NCI-H1105 (cell line): ENCODE measurements at regions not wholly inside any gene's neighbourhood (a gene's known extent, or its start where the extent isn't known, plus 50 kb on each side); places are given as distances from the start of the nearest gene placed in this dataset.

ENCODE experiments used
- DNase-seq: peaks from one replicate; lab custom pipeline; 2025; lab: John Stamatoyannopoulos, UW

GRCh38 chr15:70303981-70304380 is 206.3 kb upstream of the TLE3 start:
- no peak for DNase-seq

DNA sequence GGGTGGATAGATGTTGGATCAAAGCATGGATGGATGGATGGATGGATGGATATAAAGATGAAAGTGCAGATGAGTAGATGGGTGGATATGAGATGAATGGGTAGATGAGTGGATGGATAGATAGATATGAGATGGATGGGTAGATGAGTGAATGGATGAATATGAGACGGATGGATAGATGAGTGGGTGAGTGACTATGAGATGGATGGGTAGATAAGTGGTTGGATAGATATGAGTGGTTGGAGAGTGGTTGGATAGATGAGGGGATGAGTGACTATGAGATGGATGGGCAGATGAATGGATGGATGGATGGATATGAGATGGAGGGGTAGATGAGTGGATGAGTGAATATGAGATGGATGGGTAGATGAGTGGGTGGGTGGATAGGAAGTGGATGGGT is 204.6 kb upstream of the TLE3 start:
- DNase-seq = no peak

DNA sequence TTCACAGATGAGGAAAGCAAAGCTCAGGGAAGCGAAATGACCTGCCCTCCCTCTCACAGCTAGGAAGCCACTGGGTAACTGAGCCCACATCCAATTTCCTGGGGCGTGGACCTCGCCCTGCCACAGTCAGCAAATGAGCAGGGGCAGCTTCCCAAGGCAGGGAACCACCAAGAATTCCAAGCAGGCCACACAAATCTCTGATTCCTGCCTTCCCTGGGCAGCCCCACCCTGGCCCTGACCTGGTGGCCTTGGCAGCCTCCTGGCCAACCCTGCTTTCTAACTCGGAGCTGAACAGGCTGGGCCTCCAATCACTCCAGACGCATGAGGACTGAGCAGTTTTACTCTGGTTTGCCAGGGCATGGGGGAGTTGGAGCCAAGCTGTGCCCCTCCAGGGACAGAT is 203.7 kb upstream of the TLE3 start:
- no peak for DNase-seq

GRCh38 chr15:70299931-70300869 is 202.5 kb upstream of the TLE3 start:
- DNase-seq = no peak

DNA sequence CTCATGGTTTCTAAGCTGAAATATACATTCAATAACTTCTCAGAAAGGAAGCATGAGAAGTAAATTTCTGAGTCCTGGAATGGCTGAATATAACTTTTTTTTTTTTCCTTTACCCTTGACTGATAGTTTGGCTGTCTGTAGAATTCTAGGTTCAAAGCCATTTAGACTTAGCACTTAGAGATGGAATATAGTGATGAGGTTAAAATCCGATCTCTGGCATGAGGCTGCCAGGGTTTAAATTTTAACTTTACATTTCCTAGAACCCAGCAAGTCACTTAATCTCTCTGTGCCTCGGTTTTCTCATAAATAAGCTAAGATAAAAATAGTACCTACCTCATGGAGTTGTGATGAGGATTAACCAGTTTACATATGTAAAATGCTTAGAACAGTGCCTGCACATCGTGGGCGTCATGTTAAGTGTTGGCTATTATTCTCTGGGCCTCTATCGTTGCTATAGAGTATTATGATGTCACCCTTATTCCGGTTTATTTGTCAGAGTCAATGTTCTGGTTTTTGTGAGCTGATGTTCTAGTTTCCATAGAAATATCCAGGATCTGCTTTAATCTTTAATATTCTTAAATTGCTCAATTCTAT is 199.8 kb upstream of the TLE3 start:
- no peak for DNase-seq

DNA sequence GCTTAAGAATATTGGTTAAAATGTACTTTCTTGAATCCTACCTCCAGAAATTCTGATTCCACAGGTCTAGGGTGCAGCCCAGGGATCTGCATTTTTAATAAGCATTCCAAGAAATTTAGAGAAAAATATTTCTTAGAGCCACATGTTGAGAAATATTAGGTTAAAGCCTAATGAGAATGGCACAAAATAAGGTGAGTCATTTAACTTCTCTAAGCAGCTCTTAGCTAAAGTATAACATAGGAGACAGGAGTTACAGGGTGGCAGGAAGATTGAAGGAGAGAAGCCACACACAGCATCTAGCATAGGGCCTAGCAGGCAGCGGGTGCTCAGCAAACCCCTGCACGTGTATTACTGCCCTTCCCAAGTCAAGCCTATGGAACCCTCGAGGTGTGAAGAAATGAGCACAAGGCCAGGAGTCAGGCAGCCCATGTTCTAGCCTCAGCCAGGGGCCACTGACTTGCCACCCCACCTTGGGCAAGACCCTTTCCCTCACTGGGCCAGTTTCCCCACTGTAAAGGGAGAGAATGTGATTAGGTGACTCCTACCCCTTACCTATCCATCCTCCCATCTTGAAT is 197.1 kb upstream of the TLE3 start:
- no peak for DNase-seq

GRCh38 chr15:70293591-70294470 is 196.1 kb upstream of the TLE3 start:
- DNase-seq = no peak

GRCh38 chr15:70293138-70293537 is 195.4 kb upstream of the TLE3 start:
- no peak for DNase-seq

DNA sequence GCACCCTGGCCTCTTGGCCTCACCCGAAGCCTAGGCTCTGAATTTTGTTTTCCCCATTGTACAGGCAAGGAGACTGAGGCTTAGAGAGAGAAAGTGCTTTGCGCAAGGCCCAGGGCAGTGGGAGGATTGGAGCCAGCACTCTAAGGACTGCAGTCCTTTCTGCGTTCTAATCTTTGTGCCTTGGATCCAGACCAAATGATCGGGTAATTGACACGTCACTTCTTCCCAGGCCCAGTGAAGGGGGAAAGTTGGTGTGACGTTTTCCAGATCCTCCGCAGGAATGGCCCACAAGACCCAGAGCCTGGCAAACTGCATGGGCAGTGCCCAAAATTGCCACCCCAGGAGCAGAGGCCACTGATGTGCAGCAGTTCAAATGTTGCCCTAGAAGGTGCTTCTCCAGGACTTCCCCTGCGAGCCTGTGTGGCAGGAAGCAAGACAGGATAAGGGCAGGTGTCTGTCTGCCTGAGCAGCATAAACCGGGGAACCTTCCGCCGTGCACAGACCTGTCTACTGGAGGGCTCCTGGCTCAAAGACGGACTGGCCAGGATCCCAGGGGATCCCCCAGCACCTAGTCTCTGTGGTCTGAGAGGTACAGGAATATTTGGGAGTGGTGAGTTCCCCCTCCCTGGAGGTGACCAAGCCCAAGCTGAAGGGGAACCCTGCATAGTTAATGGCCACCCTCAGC is 194.5 kb upstream of the TLE3 start:
- no peak for DNase-seq

- peak; percentile 65 for DNase-seq
Measured at GRCh38 chr15:70291305-70292075, 193.8 kb upstream of the TLE3 start.

DNA sequence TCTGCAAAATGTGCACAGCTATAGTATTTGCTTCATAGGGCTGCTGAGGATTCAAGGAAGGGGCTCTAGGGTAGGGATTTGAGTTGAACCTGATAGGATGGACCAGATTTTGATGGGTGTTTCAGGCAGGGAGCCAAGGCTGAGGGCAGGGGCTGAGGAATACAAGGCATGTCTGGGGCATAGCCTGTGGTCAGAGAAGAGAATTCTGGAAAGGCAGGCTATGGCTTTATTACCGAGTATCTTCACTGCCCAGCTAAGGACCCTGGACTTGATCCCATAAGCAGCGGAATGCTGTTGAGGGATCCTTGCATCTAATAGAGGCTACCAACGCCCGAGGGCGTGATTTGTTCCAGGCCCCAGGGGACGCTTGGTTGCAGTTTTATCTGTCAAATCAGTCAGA is 193.0 kb upstream of the TLE3 start:
- no peak for DNase-seq

GRCh38 chr15:70289191-70289955 is 191.7 kb upstream of the TLE3 start:
- DNase-seq = no peak

DNA sequence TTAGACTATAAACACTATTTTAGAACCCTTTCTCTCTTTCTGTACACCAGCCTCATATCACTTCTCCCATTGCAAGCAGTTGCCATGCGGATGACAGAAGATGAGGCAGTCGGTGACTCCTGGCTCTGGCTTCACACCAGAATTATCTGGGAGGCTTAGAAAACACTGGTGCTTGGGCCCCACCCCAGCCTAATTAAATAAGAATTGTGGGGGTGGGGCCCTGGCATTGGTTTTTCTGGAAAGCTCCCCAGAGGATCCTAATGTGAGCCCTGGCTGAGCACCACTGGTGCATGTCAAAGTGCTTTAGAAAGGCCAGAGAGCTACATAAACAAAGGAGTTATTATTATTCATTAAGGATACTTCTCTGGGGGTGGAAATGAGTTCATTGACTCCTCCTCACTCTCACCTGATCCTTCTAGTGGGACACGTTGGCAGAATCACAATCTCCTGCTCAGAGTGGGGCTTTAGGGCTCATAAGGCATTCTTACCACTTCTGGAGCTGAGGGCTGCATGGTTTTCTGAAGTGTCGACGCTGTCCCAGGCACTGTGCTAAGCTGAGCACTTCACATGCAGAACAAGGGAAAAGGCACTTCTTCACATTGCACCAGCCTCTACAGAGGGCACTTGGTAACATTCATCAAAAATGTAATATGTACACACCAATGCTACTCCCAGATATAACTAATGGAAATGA is 188.5 kb upstream of the TLE3 start:
- DNase-seq = peak; percentile 21

DNA sequence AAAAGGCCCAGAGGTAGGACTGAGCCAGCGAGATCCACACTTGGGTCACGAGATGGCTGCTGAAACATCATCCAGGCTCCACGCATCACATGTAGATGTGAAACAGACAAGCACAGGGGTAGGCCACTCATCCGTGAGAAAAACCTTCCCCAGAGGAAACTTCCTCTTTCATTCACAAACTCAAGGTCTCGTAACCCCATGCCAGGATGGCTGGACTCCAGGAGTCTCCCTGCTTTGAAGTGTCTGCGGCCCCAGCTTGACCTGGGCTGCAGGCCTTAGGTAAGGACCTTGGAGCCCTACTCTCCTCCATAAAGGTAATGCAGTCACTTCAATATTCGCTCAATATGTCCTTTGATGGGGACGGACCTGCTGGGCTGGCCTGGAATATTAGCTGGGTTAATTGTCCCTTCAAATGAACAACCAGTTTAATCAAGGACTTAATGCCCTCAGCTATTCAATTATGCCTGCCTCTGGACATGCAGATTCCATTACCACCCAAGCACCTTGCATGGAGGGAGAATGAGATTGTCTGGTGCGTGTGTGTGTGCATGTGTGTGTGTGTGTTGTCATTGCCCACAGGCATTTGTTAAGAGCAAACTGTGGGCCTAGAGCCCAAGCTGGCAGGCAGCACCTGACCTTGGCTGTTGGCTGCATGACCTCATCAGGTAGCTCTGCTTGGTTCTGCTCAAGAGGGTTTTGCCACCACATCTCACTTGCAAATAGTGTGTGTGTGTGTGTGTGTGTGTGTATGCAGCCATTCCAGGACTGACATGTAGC is 186.9 kb upstream of the TLE3 start:
- DNase-seq = no peak

GRCh38 chr15:70283511-70283910 is 185.8 kb upstream of the TLE3 start:
- no peak for DNase-seq

- no peak for DNase-seq
Measured at GRCh38 chr15:70281811-70282307, 184.1 kb upstream of the TLE3 start.

- no peak for DNase-seq
Measured at GRCh38 chr15:70281261-70281810, 183.6 kb upstream of the TLE3 start.

DNA sequence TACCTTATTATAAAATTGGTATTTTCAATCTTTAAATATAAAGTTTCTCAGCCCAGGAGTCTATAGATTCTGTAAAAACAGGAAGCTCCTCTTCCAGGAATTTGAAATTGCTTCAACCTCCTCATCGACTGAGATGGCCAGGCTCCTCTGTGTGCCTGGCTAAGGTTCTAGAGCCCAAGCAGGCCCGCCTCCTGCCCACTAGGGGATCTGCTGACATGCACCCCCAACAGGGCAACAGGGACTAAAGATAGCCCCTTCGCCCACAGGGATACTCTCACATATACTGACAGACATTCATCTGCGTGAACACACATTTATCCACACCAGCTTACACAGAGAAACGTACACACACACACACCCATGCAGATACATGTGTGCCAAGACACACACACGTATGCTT is 183.1 kb upstream of the TLE3 start:
- DNase-seq = no peak
